ENCODE measurements at regions not wholly inside any gene's neighbourhood (a gene's known extent, or its start where the extent isn't known, plus 50 kb on each side); places are given as distances from the start of the nearest gene placed in this dataset.

GRCh38 chr7:45447296-45447695 lies 126.9 kb upstream of the ADCY1 start:
- no peaks in the 10 kb centered on the region for H3K27me3 Mint-ChIP-seq (ENCODE audit: low read depth)
- no peak for DNase-seq
- H4K8ac ChIP-seq (replicated peaks; ENCODE audit: insufficient read length, low read depth, low read length) = no peak overlapping the region
- no peak overlapping the region for H3K9ac ChIP-seq (ENCODE audit: extremely low read depth, insufficient read length, low read length)
- no peak overlapping the region for H3K27ac Mint-ChIP-seq
- H3K4me3 Mint-ChIP-seq = no peak overlapping the region
- H3K23ac ChIP-seq (ENCODE audit: insufficient read length, low read depth, low read length) = no peak overlapping the region
- H2BK120ac ChIP-seq (ENCODE audit: low read depth, low read length, poor library complexity, severe bottlenecking) = no peak overlapping the region
- no peak overlapping the region for H2AK5ac ChIP-seq (ENCODE audit: insufficient read length, low read length)
- no peak overlapping the region for H2BK20ac ChIP-seq (ENCODE audit: low read depth, low read length, poor library complexity, severe bottlenecking)
- no peaks in the 10 kb centered on the region for H3K23me2 ChIP-seq (ENCODE audit: insufficient read length, low read depth, low read length, poor library complexity, severe bottlenecking)
- no peaks in the 10 kb centered on the region for H3K79me2 ChIP-seq (ENCODE audit: insufficient read depth, low read length)
- H3K4me2 ChIP-seq (ENCODE audit: insufficient read depth, insufficient read length, low read length) = no peak overlapping the region
- no peaks in the 10 kb centered on the region for H3K4me1 Mint-ChIP-seq
- no peak overlapping the region for H3K56ac ChIP-seq (ENCODE audit: insufficient read length, low read depth, low read length)
- H3K36me3 Mint-ChIP-seq (ENCODE audit: insufficient read depth in 1 of 3, low read depth in 3 of 3) = no peaks in the 10 kb centered on the region
- no peak overlapping the region for H3T11ph ChIP-seq (ENCODE audit: low read length)
- no peak overlapping the region for H3K14ac ChIP-seq (ENCODE audit: insufficient read depth, low read length)
- H3K27ac ChIP-seq (ENCODE audit: insufficient read length, low read depth, low read length) = no peak overlapping the region
- no peak overlapping the region for H4K5ac ChIP-seq (ENCODE audit: insufficient read length, low read depth, low read length)
- WGBS (ENCODE audit: extremely low coverage, insufficient read length, low lambda C conversion rate) = 100% methylated on average over 1 of the region's 1 CpG
- TF ChIP-seq, protein P1, sequence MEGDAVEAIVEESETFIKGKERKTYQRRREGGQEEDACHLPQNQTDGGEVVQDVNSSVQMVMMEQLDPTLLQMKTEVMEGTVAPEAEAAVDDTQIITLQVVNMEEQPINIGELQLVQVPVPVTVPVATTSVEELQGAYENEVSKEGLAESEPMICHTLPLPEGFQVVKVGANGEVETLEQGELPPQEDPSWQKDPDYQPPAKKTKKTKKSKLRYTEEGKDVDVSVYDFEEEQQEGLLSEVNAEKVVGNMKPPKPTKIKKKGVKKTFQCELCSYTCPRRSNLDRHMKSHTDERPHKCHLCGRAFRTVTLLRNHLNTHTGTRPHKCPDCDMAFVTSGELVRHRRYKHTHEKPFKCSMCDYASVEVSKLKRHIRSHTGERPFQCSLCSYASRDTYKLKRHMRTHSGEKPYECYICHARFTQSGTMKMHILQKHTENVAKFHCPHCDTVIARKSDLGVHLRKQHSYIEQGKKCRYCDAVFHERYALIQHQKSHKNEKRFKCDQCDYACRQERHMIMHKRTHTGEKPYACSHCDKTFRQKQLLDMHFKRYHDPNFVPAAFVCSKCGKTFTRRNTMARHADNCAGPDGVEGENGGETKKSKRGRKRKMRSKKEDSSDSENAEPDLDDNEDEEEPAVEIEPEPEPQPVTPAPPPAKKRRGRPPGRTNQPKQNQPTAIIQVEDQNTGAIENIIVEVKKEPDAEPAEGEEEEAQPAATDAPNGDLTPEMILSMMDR (conservative IDR thresholded peaks at IDR 0.05) = no peak
- no peaks in the 10 kb centered on the region for H3K79me1 ChIP-seq (ENCODE audit: insufficient read depth, low read depth, low read length, poor library complexity, severe bottlenecking)
- no peak overlapping the region for H3K18ac ChIP-seq (ENCODE audit: insufficient read length, low read depth, low read length)
- no peaks in the 10 kb centered on the region for H3K4me1 ChIP-seq (ENCODE audit: insufficient read depth, low read length)
- H3K4ac ChIP-seq (ENCODE audit: low read depth, low read length) = no peak overlapping the region
- no peaks in the 10 kb centered on the region for H3K9me3 Mint-ChIP-seq
- H2BK5ac ChIP-seq (ENCODE audit: insufficient read length, low read length) = no peak overlapping the region
- H2BK12ac ChIP-seq (ENCODE audit: insufficient read length, low read depth, low read length) = no peak overlapping the region
- H3K9me3 ChIP-seq (ENCODE audit: control insufficient read depth, low read depth, low read length) = no peaks in the 10 kb centered on the region
- H4K20me1 ChIP-seq (ENCODE audit: control insufficient read depth, insufficient read depth, insufficient read length) = no peaks in the 10 kb centered on the region
- no peak overlapping the region for H2BK15ac ChIP-seq (ENCODE audit: low read depth, low read length)
- no peaks in the 10 kb centered on the region for H3K27me3 ChIP-seq (ENCODE audit: insufficient read depth, low read length)
- no peak overlapping the region for H2AFZ ChIP-seq (ENCODE audit: low read length)
- H4K91ac ChIP-seq (ENCODE audit: insufficient read length, low read depth, low read length) = no peak overlapping the region
